ENCODE measurements at regions not wholly inside any gene's neighbourhood (a gene's known extent, or its start where the extent isn't known, plus 50 kb on each side); places are given as distances from the start of the nearest gene placed in this dataset.
A peak's percentile ranks its signal among the peaks of the same experiment; 100 is the strongest.
"Not testable (repeated sequence)": the region's sequence is repeated elsewhere in the genome, so short reads cannot be mapped to it uniquely, and the experiment has no call there.

DNA sequence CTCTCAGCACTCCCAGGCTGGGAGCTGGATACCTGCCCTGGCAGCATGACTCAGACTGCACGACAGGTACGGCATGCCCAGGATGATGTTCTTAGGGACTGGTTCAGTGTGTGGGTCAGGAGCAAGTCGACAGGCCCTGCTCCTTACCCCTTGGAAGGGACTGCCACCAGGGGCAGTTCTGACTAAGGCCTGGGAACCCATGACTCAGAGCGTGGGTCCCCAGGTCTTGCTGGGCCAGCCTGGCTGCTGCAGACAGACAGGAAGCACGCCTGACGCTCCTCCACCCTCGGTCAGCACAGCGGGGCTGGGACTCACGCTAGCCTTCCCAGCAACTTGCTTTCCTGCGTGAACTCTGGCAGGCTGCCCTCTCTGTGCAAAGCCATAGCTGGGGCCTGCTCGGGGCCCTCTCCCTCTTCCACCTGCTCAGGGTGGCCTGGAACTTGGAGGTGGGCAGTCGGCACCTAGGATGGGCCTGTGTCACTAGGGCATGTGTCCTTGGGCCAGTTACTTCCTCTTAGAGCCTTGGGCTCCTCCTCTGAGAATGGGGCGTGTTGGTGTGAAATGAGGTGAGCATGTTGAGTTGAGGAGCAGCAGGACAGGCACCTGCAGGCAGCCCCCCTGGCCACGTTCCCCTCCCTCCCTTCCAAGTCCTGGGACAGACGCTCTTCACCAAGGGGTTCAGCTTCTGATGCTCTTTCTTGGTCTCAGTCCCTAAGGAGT lies 127.0 kb upstream of the AKAP13 start:
- WGBS: 60% methylated on average over 15 of the region's 15 CpGs
- H3K4me1 ChIP-seq (ENCODE audit: control insufficient read depth, insufficient read depth, low read length); intact Hi-C loops (cut with DNase I); H3K27ac ChIP-seq (ENCODE audit: low read length); H3K9me3 ChIP-seq (ENCODE audit: control insufficient read depth, low read length); H3K27me3 ChIP-seq (ENCODE audit: control insufficient read depth, insufficient read depth); H3K4me3 ChIP-seq (ENCODE audit: low read length): not testable (repeated sequence)
- DNase-seq: peak in 1 of 3 donors; percentile 36
- ATAC-seq: peak in 1 of 2 donors; percentile 64

DNA sequence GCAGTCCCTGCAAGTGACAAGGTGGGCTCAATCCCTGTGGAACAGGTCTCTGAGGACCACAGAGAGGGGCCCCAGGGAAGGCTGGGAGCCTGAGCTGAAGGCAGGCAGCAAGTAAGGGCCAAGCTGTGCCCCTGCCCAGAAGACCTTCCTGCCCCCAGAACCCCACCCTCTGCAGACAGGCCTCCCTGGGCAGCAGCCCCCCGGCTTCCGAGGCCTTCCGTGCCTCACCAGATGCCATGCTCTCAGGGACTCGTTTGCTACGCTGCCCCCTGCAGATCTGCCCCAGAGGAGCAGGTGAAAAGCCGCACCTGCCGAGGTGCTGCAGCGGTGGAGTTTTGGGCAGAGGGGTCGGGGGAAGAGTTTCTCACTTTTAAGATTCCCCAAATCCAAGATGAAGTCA lies 125.4 kb upstream of the AKAP13 start:
- H3K4me3 ChIP-seq (ENCODE audit: low read length): not testable (repeated sequence)

DNA sequence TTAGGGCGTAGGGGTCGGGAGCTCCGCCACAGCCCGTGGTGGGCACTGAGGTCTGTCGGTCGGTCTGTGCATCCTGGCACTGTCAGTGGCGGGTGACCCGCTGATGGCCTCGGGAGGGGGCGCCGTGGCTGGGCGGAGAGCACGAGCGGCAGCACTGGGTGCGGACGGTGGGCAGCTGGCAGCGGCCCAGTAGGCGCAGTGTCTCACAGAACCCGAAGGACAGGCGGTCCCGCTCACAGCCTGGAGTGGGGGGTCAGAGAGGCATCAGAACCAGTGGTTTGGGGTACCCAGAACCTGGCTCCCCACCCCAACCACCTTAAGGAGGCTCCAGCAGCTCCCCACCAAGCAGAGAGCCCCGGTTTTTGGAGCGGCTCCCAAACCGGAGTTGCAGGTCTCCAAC lies 124.9 kb upstream of the AKAP13 start:
- H3K4me3 ChIP-seq (ENCODE audit: low read length); ATAC-seq; intact Hi-C loops (cut with DNase I); H3K9me3 ChIP-seq (ENCODE audit: control insufficient read depth, low read length); H3K27me3 ChIP-seq (ENCODE audit: control insufficient read depth, insufficient read depth); H3K4me1 ChIP-seq (ENCODE audit: control insufficient read depth, insufficient read depth, low read length); H3K27ac ChIP-seq (ENCODE audit: low read length): not testable (repeated sequence)
- WGBS: 73% methylated on average over 24 of the region's 24 CpGs
- DNase-seq: peak in 2 of 3 donors; percentile 55 to 58

More for the DNA sequence above, 125.4 kb upstream of the AKAP13 start:
- ATAC-seq; H3K27me3 ChIP-seq (ENCODE audit: control insufficient read depth, insufficient read depth); H3K27ac ChIP-seq (ENCODE audit: low read length); H3K4me1 ChIP-seq (ENCODE audit: control insufficient read depth, insufficient read depth, low read length); H3K9me3 ChIP-seq (ENCODE audit: control insufficient read depth, low read length); intact Hi-C loops (cut with DNase I): not testable (repeated sequence)
- peak in 1 of 3 donors; percentile 21 for DNase-seq
- 92% methylated on average over 9 of the region's 9 CpGs for WGBS

DNA sequence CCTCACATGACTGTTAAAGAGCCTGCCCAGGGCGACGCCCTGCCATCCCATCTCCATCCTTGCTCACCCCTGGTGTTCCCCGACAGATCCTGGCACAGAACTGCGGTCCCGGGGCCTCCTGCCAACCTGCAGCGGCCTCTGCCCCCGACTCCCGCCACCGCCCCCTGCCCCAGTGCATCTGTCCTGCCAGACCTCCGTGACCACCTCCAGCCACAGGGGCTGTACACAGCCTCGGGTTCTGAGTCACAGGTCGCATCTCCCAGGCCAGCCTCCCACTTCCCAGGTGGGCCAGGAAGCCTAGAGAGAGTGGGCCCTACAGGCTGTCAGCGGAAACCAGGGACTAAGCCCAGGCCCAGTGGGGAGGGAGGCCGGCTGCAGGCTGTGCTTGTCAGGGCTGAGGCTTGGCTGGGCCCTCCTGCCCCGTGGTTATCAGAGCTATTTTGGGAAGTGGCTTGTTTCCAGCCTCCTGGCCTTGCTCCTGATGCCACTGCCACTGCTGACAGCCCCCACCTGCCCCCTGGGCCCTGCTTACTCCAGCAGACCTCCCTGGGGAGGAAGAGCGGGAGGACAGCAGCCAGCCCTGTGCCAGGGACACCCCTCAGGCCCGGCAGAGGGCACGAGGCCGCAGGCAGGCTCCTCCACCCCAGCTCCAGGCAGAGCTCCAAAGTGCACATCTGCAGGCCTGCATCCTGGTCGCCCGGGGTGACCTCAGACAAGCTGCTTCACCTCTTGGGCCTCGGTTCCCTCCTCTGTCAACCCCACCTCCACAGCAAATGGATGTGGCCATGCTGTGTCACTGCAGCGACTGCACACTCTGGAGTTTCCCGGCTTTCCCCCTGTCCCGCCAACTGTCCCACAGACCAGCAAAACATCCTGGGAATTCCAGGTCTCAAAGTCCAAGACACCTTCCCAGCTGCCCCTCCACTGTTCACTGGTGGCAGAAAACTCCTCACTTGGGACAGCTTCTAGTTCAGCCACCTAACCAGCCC lies 124.1 kb upstream of the AKAP13 start:
- H3K27ac ChIP-seq (ENCODE audit: low read length): peak overlapping the region; percentile 75
- WGBS: 36% methylated on average over 25 of the region's 25 CpGs
- H3K9me3 ChIP-seq (ENCODE audit: control insufficient read depth, low read length); H3K4me1 ChIP-seq (ENCODE audit: control insufficient read depth, insufficient read depth, low read length); H3K27me3 ChIP-seq (ENCODE audit: control insufficient read depth, insufficient read depth); intact Hi-C loops (cut with DNase I); H3K4me3 ChIP-seq (ENCODE audit: low read length): not testable (repeated sequence)
- ATAC-seq: peak; percentile 79 to 90
- peak; percentile 50 to 86 (median 81) for DNase-seq

DNA sequence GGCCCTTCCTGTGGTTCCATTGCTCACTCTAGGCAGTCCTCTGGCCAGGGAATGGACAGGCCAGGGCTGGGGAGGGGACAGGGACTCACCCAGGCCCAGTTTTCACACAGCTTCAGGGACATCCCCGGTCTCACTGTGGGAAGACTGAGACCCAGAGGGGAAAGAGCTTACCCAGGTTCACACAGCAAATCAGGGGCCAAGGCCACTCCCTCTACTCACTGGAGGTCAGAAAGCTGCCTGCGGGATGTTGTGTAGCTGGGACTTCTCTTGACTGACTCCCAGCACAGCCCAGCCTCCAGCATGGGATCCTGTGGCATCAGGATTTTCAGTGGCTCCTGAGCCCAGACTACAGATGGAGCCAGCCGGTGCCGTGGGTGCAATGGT lies 122.3 kb upstream of the AKAP13 start:
- H3K27ac ChIP-seq (ENCODE audit: low read length); H3K9me3 ChIP-seq (ENCODE audit: control insufficient read depth, low read length); H3K4me1 ChIP-seq (ENCODE audit: control insufficient read depth, insufficient read depth, low read length); DNase-seq; H3K27me3 ChIP-seq (ENCODE audit: control insufficient read depth, insufficient read depth); ATAC-seq; intact Hi-C loops (cut with DNase I); H3K4me3 ChIP-seq (ENCODE audit: low read length): not testable (repeated sequence)
- 91% methylated on average over 4 of the region's 4 CpGs for WGBS

DNA sequence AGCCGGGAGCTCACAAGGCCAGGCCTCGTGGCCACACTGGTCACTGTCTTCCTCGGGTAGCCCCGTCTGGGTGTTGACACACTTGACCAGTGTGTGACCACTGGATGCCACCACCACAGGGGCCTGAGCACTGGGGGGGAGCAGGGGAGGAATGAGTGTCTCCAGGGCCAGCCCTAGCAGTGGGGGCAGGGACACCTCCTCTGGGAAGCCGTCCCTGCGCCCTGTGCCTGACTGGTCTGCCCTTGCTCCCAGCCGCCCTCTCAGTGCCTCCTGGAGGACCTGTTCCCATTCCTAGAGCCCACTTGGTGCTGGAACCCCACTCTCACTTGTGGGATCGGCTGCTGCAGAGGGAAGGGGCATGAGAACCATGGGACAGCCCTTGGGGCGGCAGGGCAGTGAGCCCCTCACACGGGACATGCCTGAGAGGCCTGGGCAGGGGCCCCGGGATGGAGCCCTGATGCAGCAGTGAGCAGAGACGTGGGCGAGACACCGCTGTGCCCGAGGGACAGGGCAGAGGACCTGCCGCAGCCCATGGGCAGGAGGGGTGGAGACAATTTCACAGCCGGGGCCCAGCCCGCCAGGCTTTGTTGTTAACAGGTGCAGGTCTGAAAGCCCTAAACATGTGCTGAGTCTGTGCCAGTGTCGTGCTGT lies 121.7 kb upstream of the AKAP13 start:
- intact Hi-C loops (cut with DNase I); ATAC-seq; H3K27ac ChIP-seq (ENCODE audit: low read length); H3K27me3 ChIP-seq (ENCODE audit: control insufficient read depth, insufficient read depth); H3K4me3 ChIP-seq (ENCODE audit: low read length); H3K9me3 ChIP-seq (ENCODE audit: control insufficient read depth, low read length); DNase-seq; H3K4me1 ChIP-seq (ENCODE audit: control insufficient read depth, insufficient read depth, low read length): not testable (repeated sequence)
- 93% methylated on average over 14 of the region's 19 CpGs for WGBS

DNA sequence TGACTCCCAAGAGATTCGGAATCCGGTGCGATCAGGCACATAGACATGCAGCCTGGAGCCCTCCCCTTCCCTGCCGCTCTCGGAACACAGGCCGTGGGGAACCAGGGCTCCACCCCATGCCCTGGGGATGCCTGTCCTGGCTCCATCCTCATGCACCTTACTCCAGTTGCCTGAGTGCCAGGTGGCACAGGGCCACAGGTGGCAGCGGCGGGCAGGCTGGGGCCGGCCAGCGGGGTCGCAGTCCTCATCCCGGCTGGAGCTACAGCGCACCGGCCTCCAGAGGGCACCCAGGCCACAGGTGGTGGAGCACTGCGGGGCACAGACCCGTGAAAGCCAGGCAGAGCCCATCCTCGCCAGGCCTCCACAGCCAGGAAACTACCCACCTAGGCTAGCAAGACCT lies 119.9 kb upstream of the AKAP13 start:
- H3K4me1 ChIP-seq (ENCODE audit: control insufficient read depth, insufficient read depth, low read length); DNase-seq; H3K4me3 ChIP-seq (ENCODE audit: low read length); intact Hi-C loops (cut with DNase I); H3K27ac ChIP-seq (ENCODE audit: low read length); ATAC-seq; H3K27me3 ChIP-seq (ENCODE audit: control insufficient read depth, insufficient read depth); H3K9me3 ChIP-seq (ENCODE audit: control insufficient read depth, low read length): not testable (repeated sequence)
- 92% methylated on average over 8 of the region's 17 CpGs for WGBS

DNA sequence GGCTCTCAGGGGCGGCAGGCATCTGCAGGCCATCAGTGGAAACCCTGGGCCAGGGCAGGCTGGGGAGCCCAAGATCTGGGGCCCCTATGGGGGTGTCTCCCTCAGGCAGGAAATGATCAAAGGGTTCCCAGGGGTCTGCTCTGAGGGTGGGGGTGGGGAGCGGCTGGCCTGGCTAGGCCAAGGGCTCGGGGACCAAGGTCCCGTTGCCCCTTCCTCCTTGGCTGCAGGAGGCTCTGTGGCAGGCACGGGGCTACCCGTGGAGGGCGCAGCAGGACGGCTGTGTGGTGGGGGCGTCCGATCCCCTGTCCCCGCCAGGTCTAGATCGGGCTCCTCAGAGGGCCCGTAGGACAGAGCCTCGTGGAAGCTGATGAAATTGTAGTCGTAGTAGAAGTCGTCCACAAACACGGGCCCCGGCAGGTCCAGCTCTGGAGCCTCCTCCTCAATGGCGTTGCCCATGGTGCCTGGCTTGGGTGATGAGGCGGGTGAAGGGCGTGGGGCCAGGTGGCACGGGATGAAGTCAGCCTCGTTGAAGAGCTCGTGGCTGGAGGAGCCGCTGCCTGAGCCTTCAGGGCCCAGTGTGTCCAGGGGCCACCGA lies 117.8 kb upstream of the AKAP13 start:
- intact Hi-C loops (cut with DNase I); H3K9me3 ChIP-seq (ENCODE audit: control insufficient read depth, low read length); H3K27me3 ChIP-seq (ENCODE audit: control insufficient read depth, insufficient read depth); H3K4me1 ChIP-seq (ENCODE audit: control insufficient read depth, insufficient read depth, low read length); ATAC-seq; H3K27ac ChIP-seq (ENCODE audit: low read length); DNase-seq; H3K4me3 ChIP-seq (ENCODE audit: low read length): not testable (repeated sequence)
- WGBS: 91% methylated on average over 26 of the region's 26 CpGs

DNA sequence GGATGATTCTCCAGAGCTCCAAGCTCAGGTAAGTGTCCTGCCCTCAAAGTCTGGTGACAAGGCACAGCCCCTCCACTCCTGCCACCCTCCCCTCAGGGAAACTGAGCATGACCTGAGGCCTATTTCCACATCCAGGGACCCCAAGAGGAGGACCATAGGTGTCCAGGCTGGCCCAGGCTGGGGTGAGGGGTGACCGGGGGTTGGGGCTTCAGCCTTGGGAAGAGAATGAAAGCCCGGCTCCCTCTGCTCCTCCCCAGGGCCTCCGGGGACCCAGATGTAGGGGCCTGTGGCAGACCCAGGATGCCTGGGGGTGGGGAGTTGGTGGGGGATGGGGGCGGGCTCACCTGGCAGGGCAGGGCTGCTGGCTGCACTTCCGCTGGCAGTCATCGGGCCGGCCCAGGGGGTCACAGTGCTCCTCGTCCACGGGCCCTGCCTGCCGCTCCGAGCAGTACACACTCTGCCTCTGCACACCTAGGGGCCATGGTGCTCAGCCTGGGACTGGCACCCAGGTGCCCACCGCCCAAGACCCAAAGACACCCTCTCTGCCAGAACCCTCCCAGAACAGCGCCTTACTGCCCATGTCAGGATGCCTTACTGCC lies 116.5 kb upstream of the AKAP13 start:
- DNase-seq; H3K9me3 ChIP-seq (ENCODE audit: control insufficient read depth, low read length); H3K4me3 ChIP-seq (ENCODE audit: low read length); intact Hi-C loops (cut with DNase I); H3K4me1 ChIP-seq (ENCODE audit: control insufficient read depth, insufficient read depth, low read length); ATAC-seq; H3K27me3 ChIP-seq (ENCODE audit: control insufficient read depth, insufficient read depth); H3K27ac ChIP-seq (ENCODE audit: low read length): not testable (repeated sequence)
- 92% methylated on average over 12 of the region's 13 CpGs for WGBS

DNA sequence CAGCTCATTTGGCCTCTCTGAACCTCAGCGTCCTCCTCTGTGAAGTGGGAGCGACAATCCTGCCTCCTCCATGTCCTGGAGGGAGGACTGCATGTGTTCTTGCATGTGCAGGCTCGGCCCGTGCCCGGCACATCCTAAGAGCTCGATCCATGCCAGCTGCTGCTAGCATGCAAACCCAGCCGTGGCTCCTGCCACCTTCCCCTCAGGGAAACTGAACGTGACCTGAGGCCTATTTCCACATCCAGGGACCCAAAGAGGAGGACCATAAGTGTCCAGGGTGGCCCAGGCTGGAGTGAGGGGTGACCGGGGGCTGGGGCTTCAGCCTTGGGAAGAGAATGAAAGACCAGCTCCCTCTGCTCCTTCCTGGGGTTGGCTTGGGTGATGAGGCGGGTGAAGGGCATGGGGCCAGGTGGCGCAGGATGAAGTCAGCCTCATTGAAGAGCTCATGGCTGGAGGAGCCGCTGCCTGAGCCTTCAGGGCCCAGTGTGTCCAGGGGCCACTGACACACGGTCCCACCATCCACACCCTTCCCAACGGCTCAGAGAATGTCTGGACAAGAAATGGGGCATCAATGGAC lies 115.7 kb upstream of the AKAP13 start:
- 84% methylated on average over 14 of the region's 14 CpGs for WGBS
- H3K4me3 ChIP-seq (ENCODE audit: low read length); DNase-seq; H3K4me1 ChIP-seq (ENCODE audit: control insufficient read depth, insufficient read depth, low read length); H3K9me3 ChIP-seq (ENCODE audit: control insufficient read depth, low read length); H3K27ac ChIP-seq (ENCODE audit: low read length); H3K27me3 ChIP-seq (ENCODE audit: control insufficient read depth, insufficient read depth); ATAC-seq; intact Hi-C loops (cut with DNase I): not testable (repeated sequence)

Measured in right cardiac atrium (tissue), 5 donors.